AG09309 (cell line): ENCODE measurements at regions not wholly inside any gene's neighbourhood (a gene's known extent, or its start where the extent isn't known, plus 50 kb on each side); places are given as distances from the start of the nearest gene placed in this dataset.

Experiments used
- DNase-seq: peaks from one replicate; pipeline ENCODE4 v3.0.0-alpha.2; 2010; ENCODE audit warnings: low read depth
- H3K4me3 ChIP-seq: 2 replicates; pipeline ENCODE4 v1.5.1; 2011; ENCODE audit warnings: mild to moderate bottlenecking, low read depth, low read length, moderate library complexity; ENCODE audit not compliant: control insufficient read depth
- TF ChIP-seq, protein P1 (sequence below): IDR thresholded peaks from 2 replicates; pipeline ENCODE4 v1.5.1; 2011; ENCODE audit warnings: mild to moderate bottlenecking, low read depth, low read length, inconsistent platforms; ENCODE audit not compliant: insufficient read depth, control insufficient read depth; ENCODE audit errors: missing control alignments

DNA sequence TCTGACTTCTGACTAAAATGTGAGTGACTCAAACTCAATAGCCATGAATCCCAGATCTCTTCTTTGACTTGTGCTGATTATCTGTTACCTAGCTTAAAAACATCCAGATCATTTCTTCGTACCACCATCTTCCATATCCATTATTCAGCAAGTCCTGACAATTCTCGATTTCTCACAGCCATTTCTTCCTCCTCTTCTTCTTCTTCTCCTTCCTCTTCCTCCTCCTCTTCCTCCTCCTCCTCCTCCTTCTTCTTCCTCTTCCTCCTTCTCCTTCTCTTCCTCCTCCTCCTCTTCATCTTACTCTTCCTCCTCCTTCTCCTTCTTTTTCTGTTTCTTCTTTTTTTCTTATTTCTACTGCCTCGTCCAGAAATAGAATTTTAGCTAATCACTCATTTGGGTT, 77.0 kb upstream of the MAP1B start:
- no peak for DNase-seq
- TF ChIP-seq, protein P1, sequence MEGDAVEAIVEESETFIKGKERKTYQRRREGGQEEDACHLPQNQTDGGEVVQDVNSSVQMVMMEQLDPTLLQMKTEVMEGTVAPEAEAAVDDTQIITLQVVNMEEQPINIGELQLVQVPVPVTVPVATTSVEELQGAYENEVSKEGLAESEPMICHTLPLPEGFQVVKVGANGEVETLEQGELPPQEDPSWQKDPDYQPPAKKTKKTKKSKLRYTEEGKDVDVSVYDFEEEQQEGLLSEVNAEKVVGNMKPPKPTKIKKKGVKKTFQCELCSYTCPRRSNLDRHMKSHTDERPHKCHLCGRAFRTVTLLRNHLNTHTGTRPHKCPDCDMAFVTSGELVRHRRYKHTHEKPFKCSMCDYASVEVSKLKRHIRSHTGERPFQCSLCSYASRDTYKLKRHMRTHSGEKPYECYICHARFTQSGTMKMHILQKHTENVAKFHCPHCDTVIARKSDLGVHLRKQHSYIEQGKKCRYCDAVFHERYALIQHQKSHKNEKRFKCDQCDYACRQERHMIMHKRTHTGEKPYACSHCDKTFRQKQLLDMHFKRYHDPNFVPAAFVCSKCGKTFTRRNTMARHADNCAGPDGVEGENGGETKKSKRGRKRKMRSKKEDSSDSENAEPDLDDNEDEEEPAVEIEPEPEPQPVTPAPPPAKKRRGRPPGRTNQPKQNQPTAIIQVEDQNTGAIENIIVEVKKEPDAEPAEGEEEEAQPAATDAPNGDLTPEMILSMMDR = no peak
- no peak overlapping the region for H3K4me3 ChIP-seq

DNA sequence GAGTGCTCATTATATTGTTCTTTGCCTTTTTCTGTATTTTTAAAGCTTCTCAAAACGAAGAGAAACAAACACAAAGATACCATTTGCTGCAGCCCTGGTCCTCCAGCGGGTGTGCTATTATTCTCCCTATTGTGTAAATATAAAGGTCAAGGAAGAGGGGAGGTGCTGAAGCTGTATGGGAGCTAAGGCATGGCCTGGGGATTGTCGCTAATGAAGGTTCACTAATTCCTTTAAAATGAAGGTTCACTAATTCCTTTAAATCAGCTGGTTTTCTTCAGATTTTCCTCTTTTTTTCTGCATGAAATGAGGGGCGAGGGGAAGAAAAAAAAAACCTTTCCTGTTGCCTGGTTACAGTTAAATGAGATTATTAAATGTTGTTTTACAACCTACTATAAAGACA, 74.5 kb upstream of the MAP1B start:
- TF ChIP-seq, protein P1 = no peak
- no peak overlapping the region for H3K4me3 ChIP-seq
- DNase-seq = no peak

DNA sequence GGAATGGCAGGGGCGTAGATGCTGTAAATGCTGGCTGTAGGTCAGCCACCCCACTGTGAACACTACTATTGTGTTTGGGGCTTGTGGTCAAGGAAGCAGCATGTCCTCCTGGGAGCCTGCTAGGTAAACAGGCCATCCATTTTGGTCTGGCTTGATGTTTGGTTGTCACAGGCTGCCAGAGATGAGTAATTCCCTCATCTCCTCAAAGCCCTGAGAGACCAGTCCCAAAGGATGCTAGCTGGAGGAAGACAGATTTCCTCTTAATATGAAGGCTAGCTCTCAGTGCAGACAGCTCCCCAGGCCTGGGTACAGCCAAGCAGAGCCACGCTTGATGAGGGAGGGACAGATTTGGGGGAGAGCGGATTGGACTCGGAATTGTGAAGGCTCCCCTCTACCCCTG, 72.5 kb upstream of the MAP1B start:
- no peak for DNase-seq
- TF ChIP-seq, protein P1 = no peak
- H3K4me3 ChIP-seq = no peak overlapping the region

DNA sequence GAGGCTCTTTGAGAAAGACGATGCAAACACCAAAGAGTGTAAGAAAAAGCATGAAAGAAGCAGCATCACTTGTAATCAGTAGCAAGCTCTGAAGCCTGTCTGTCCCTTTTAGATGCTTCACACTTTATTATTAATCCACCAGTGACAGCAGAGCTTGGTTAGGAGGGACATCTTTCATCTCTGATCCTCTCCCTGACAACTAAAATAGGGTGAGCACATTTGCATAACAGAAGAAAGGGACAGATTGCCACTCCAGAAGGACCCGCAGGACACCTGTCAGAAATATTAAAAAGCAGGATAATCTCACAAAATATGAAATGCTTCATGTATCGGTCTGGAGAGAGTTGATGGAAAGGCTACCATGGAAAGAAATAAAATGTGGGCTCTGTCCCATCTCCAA, 71.4 kb upstream of the MAP1B start:
- no peak for DNase-seq
- TF ChIP-seq, protein P1 = no peak
- no peak overlapping the region for H3K4me3 ChIP-seq

DNA sequence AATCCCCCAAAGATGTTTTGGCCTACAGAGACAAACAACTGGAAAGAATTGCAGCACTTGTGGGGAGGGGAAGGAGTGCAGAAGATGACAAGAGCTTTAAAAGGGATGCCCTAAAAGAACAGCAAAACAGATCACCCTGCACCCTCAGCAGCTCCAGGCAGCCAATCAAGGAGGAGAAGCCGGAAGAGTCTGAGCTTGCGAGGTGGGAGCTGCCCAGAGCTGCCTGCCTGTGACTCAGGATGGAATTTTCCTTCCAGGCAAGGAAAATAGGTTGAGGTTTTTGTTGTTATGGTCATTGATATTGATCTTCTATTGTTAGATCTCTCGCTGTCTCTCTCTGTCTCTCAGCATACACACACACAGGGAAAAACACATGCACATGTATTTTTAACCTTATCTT, 70.3 kb upstream of the MAP1B start:
- no peak for DNase-seq
- TF ChIP-seq, protein P1 = no peak
- no peak overlapping the region for H3K4me3 ChIP-seq

DNA sequence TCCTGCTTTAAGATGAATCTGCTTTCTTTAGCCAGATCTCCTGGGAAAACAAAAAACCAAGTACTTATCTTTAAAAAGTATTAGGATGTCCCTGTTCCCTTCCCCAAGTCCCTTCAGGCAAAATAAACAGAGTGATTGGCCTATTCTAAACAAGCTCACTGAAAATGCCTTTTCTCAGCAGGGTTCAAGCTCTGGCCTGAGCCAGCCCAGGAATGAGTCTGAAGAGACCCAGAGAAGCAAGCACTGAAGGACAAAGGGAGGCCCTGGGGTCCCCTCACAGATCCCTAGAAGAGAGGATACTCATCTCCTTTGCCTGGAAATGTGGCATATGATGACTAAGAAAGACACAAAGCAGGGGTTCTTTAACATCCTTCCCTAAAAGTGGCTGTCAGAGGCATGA, 66.8 kb upstream of the MAP1B start:
- no peak for DNase-seq
- TF ChIP-seq, protein P1 = no peak
- H3K4me3 ChIP-seq = no peak overlapping the region

DNA sequence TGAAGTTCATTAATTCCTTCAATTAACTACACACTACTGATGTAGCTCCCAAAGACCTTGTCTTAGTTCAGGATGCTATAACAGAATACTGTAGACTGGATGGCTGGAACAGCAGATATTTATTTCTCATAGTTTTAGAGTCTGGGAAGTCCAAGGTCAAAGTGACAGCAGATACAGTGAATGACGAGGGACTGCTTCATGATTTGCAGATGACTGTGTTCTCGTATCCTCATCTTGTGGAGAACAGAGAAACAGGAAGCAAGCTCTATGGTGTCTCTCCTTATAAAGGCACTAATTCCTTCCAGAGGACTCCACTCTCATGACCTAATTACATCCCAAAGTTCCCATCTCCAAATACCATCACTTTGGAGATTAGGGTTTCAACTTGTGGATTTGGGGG, 65.6 kb upstream of the MAP1B start:
- TF ChIP-seq, protein P1 = no peak
- no peak for DNase-seq
- H3K4me3 ChIP-seq = no peak overlapping the region
